K562 (cell line): ENCODE measurements at regions not wholly inside any gene's neighbourhood (a gene's known extent, or its start where the extent isn't known, plus 50 kb on each side); places are given as distances from the start of the nearest gene placed in this dataset.

Experiments
- ATAC-seq: fragments of 200-7000 bp; cut with Tn5 transposase; 3 replicates; pipeline ENCODE4 v1.9.1; 2020; ENCODE audit warnings: moderate library complexity
- BruUV-seq: library from RNA; stranded (reverse); fragments of 400-500 nt; replicated peaks from 2 replicates; lab custom pipeline; 2021; lab: Mats Ljungman, UMichigan
- CTCF ChIA-PET: fragments of 300-600 bp; formaldehyde crosslinking; extraction: SDS; loops from one replicate; lab custom pipeline; 2021; ENCODE audit warnings: low intra/inter-chr PET ratio; lab: Yijun Ruan, JAX
- POLR2A ChIA-PET: fragments of 300-600, 350-650 bp; sonication (Branson Sonifier 250); formaldehyde crosslinking; extraction: SDS; loops from one replicate; lab custom pipeline; 2021; ENCODE audit warnings: antibody characterized with exemption, inconsistent platforms; lab: Yijun Ruan, JAX
- DNase-seq, 4 experiments: peaks; one replicate each; pipeline versions ENCODE4 v3.0.0 to v3.0.0-alpha.2; 2011 to 2018; ENCODE audit warnings: low spot score in 3 of 4, mixed read lengths in 3 of 4; ENCODE audit errors: extremely low read depth in 1 of 4
- FAIRE-seq: peaks from 2 replicates; lab custom pipeline; 2011; peaks lifted over from hg19 to GRCh38; lab: Jason Lieb, UNC
- H2AFZ ChIP-seq: 2 replicates; pipeline ENCODE4 v1.6.0; 2011; ENCODE audit warnings: low read depth, low read length, control low read depth, inconsistent platforms
- H3K27ac ChIP-seq: fragments of 200-600 bp; 3 replicates; pipeline ENCODE4 v1.8.0; 2011; ENCODE audit warnings: low read depth, mild to moderate bottlenecking, control low read depth, inconsistent platforms, low read length, moderate library complexity, mixed read lengths; ENCODE audit errors: extremely low read depth
- H3K27me3 ChIP-seq, 2 experiments: fragments of 300-600 bp in 1 of 2; 2 replicates in 1 of 2; 3 replicates in 1 of 2; pipeline versions ENCODE4 v1.6.0 to v1.8.0; 2011; ENCODE audit warnings: inconsistent platforms in 2 of 2, low read length in 2 of 2, mild to moderate bottlenecking in 1 of 2, mixed read lengths in 1 of 2, moderate library complexity in 1 of 2; ENCODE audit not compliant: control insufficient read depth in 2 of 2, insufficient read depth in 2 of 2
- H3K36me3 ChIP-seq: fragments of 300-600 bp; 3 replicates; pipeline ENCODE4 v1.8.0; 2011; ENCODE audit warnings: mild to moderate bottlenecking, low read length, inconsistent platforms; ENCODE audit not compliant: control insufficient read depth, insufficient read depth
- H3K4me1 ChIP-seq, 2 experiments: fragments of 200-600 bp in 1 of 2; replicated peaks in 1 of 2; 2 replicates in 1 of 2; 3 replicates in 1 of 2; pipeline versions ENCODE4 v1.5.1 to v1.8.0; 2011; ENCODE audit warnings: inconsistent platforms in 2 of 2, low read length in 2 of 2, mild to moderate bottlenecking in 1 of 2, mixed read lengths in 1 of 2, moderate library complexity in 1 of 2; ENCODE audit not compliant: control insufficient read depth in 2 of 2, insufficient read depth in 2 of 2
- H3K4me2 ChIP-seq: 2 replicates; pipeline ENCODE4 v1.6.1; 2011; ENCODE audit warnings: low read length, control low read depth, inconsistent platforms, mixed read lengths; ENCODE audit not compliant: insufficient read depth
- H3K4me3 ChIP-seq: fragments of 200-600 bp; sonication (generic), shearing (Covaris generic); 2 replicates; pipeline ENCODE4 v1.5.1; 2016; ENCODE audit warnings: control low read depth, inconsistent platforms
- H3K79me2 ChIP-seq: fragments of 200-600 bp; 3 replicates; pipeline ENCODE4 v1.8.0; 2011; ENCODE audit warnings: low read length, inconsistent platforms; ENCODE audit not compliant: control insufficient read depth, insufficient read depth
- H3K9ac ChIP-seq, 2 experiments: 2 replicates each; pipeline versions ENCODE4 v1.6.0 to v1.6.1; 2011; ENCODE audit warnings: low read depth in 2 of 2, low read length in 2 of 2, control low read depth in 1 of 2, inconsistent platforms in 1 of 2, mild to moderate bottlenecking in 1 of 2, mixed read lengths in 1 of 2; ENCODE audit not compliant: insufficient read depth in 1 of 2
- H3K9me1 ChIP-seq: one replicate; pipeline ENCODE4 v1.6.0; 2011; ENCODE audit warnings: inconsistent platforms, mild to moderate bottlenecking, low read length, moderate library complexity; ENCODE audit not compliant: control insufficient read depth, insufficient read depth
- H3K9me3 ChIP-seq: replicated peaks from 2 replicates; pipeline ENCODE4 v1.5.1; 2011; ENCODE audit warnings: low read depth, low read length, inconsistent platforms; ENCODE audit not compliant: control insufficient read depth, insufficient read depth
- H4K20me1 ChIP-seq: replicated peaks from 2 replicates; pipeline ENCODE4 v1.6.1; 2011; ENCODE audit warnings: low read length, inconsistent platforms, mixed read lengths; ENCODE audit not compliant: control insufficient read depth, insufficient read depth
- ATF3 ChIP-seq, 2 experiments: fragments of 450-650 bp in 1 of 2; sonication (generic) in 1 of 2; formaldehyde crosslinking in 1 of 2; IDR thresholded peaks in 1 of 2; conservative IDR thresholded peaks in 1 of 2; 2 replicates each; pipeline versions ENCODE4 v1.6.1 to v1.8.1; 2016 to 2023; ENCODE audit warnings: mild to moderate bottlenecking in 2 of 2, moderate library complexity in 2 of 2, inconsistent platforms in 1 of 2, missing genetic modification reagents in 1 of 2
- DDX20 ChIP-seq: fragments of 450-650 bp; IDR thresholded peaks from 2 replicates; pipeline ENCODE4 v1.6.1; 2016; ENCODE audit warnings: missing genetic modification characterization, low read depth, mild to moderate bottlenecking, missing compliant biosample characterization, moderate library complexity
- HIVEP1 ChIP-seq: fragments of 250-450 bp; sonication (Bioruptor Pico); IDR thresholded peaks from 2 replicates; pipeline ENCODE4 v1.4.0; 2020; ENCODE audit warnings: mild to moderate bottlenecking
- KAT8 ChIP-seq: fragments of 450-650 bp; IDR thresholded peaks from 2 replicates; pipeline ENCODE4 v1.6.1; 2016; ENCODE audit warnings: low read depth, mild to moderate bottlenecking
- MEIS2 ChIP-seq: fragments of 450-650 bp; IDR thresholded peaks from 2 replicates; pipeline ENCODE4 v1.6.1; 2014; ENCODE audit warnings: mild to moderate bottlenecking; ENCODE audit not compliant: partially characterized antibody
- NR2C1 ChIP-seq, 2 experiments: fragments of 450-650 bp; IDR thresholded peaks; 2 replicates each; pipeline ENCODE4 v1.6.1; 2017; ENCODE audit warnings: mild to moderate bottlenecking in 2 of 2, antibody characterized with exemption in 1 of 2, inconsistent platforms in 1 of 2, missing compliant biosample characterization in 1 of 2, missing genetic modification characterization in 1 of 2
- RBBP5 ChIP-seq: fragments of 200-600 bp; sonication (generic); IDR thresholded peaks from 2 replicates; pipeline ENCODE4 v1.6.1; 2012; ENCODE audit warnings: borderline replicate concordance, mild to moderate bottlenecking, low read length, control low read depth, inconsistent platforms; ENCODE audit not compliant: insufficient read depth, poor library complexity, severe bottlenecking
- RBM22 ChIP-seq: fragments of 200-400 bp; formaldehyde crosslinking; IDR thresholded peaks from 2 replicates; pipeline ENCODE4 v1.6.1; 2018; ENCODE audit warnings: low read length, low read depth; ENCODE audit not compliant: poor library complexity, severe bottlenecking
- RCOR1 ChIP-seq, 2 experiments: IDR thresholded peaks; 2 replicates each; pipeline ENCODE4 v1.6.1; 2012; ENCODE audit warnings: low read depth in 2 of 2, low read length in 2 of 2, borderline replicate concordance in 1 of 2, improper control_type of control experiment in 1 of 2
- SETDB1 ChIP-seq: IDR thresholded peaks from one replicate; pipeline ENCODE4 v1.6.1; 2012; ENCODE audit warnings: low read length, control low read depth, inconsistent platforms
- SOX6 ChIP-seq: fragments of 450-650 bp; IDR thresholded peaks from 2 replicates; pipeline ENCODE4 v1.6.1; 2014; ENCODE audit warnings: mild to moderate bottlenecking
- SRSF9 ChIP-seq: fragments of 200-400 bp; formaldehyde crosslinking; IDR thresholded peaks from 2 replicates; pipeline ENCODE4 v1.6.1; 2017; ENCODE audit warnings: low read depth, low read length, borderline replicate concordance
- ZBTB17 ChIP-seq: fragments of 450-650 bp; formaldehyde crosslinking; IDR thresholded peaks from 2 replicates; pipeline ENCODE4 v1.4.0; 2020; ENCODE audit warnings: mild to moderate bottlenecking
- ZNF212 ChIP-seq: fragments of 450-650 bp; formaldehyde crosslinking; IDR thresholded peaks from 2 replicates; pipeline ENCODE4 v1.4.0; 2020; ENCODE audit warnings: mild to moderate bottlenecking
- ZNF274 ChIP-seq: IDR thresholded peaks from 2 replicates; pipeline ENCODE4 v1.6.1; 2011; ENCODE audit warnings: low read depth, mild to moderate bottlenecking, low read length, moderate library complexity, borderline replicate concordance
- ZNF764 ChIP-seq: fragments of 250-450 bp; sonication (Bioruptor Pico); IDR thresholded peaks from 2 replicates; pipeline ENCODE4 v1.4.0; 2020; ENCODE audit warnings: low read depth, mild to moderate bottlenecking, moderate library complexity
- ZNF77 ChIP-seq: fragments of 250-450 bp; sonication (Bioruptor Pico); IDR thresholded peaks from 2 replicates; pipeline ENCODE4 v1.5.0; 2020
- in situ Hi-C: fragments of 300-500 bp; cut with MboI; formaldehyde crosslinking; loops from 4 replicates; pipeline ENCODE4 v1.15.0; 2018; ENCODE audit warnings: inconsistent platforms, mixed read lengths
- intact Hi-C: fragments of 100-400 bp; cut with micrococcal nuclease; formaldehyde crosslinking; loops from 2 replicates; pipeline ENCODE4 v1.14.2; 2022
- TF ChIP-seq, protein P1 (sequence below): fragments of 450-650 bp; conservative IDR thresholded peaks from 2 replicates; pipeline ENCODE4 v1.6.1; 2016; ENCODE audit warnings: missing genetic modification characterization, low read depth, mild to moderate bottlenecking, missing compliant biosample characterization, moderate library complexity

GRCh38 chr21:23099185-23099584 is 2101.0 kb downstream of the NCAM2 start:
- no peaks in the 10 kb centered on the region for H3K27me3 ChIP-seq
- no peak overlapping the region for H3K4me3 ChIP-seq
- ChIA-PET POLR2A (no interaction called here), CTCF (no interaction called here)
- no TSS peak for BruUV-seq
- H3K9me3 ChIP-seq = no peaks in the 10 kb centered on the region; the same call in 1 of the 2 replicates
- FAIRE-seq = no peak
- no peak overlapping the region for H3K9ac ChIP-seq
- H3K79me2 ChIP-seq = no peaks in the 10 kb centered on the region
- in situ Hi-C loops = no loop called here
- no peaks in the 10 kb centered on the region for H3K36me3 ChIP-seq
- no peak for ATAC-seq
- no peak overlapping the region for H2AFZ ChIP-seq
- H4K20me1 ChIP-seq = no peaks in the 10 kb centered on the region
- no peaks in the 10 kb centered on the region for H3K4me1 ChIP-seq
- no peak overlapping the region for H3K4me2 ChIP-seq
- TF ChIP-seq HIVEP1 (CRISPR knock-in tag) (no peak), MEIS2 (no peak), SRSF9 (no peak), ZNF77 (CRISPR knock-in tag) (no peak), RCOR1 (IDR thresholded peaks at IDR 0.05; ENCODE audit: borderline replicate concordance in 1 of 2, low read depth in 2 of 2, low read length in 2 of 2) (no peak), SETDB1 (no peak), ZNF274 (no peak), ZNF764 (CRISPR knock-in tag) (no peak), DDX20 (no peak), RBM22 (no peak), NR2C1 (IDR thresholded peaks at IDR 0.05) (no peak), NR2C1 (tag; IDR thresholded peaks at IDR 0.05) (no peak), RBBP5 (no peak), SOX6 (no peak), KAT8 (no peak), ATF3 (IDR thresholded peaks at IDR 0.05) (no peak), ATF3 (CRISPR knock-in tag; conservative IDR thresholded peaks at IDR 0.05) (no peak), ZBTB17 (no peak), ZNF212 (CRISPR knock-in tag) (no peak)
- TF ChIP-seq, protein P1, sequence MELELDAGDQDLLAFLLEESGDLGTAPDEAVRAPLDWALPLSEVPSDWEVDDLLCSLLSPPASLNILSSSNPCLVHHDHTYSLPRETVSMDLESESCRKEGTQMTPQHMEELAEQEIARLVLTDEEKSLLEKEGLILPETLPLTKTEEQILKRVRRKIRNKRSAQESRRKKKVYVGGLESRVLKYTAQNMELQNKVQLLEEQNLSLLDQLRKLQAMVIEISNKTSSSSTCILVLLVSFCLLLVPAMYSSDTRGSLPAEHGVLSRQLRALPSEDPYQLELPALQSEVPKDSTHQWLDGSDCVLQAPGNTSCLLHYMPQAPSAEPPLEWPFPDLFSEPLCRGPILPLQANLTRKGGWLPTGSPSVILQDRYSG (tag) = no peak
- TF ChIP-seq, all 486 proteins: peak for 0
- intact Hi-C loops = no loop called here
- no peaks in the 10 kb centered on the region for H3K9me1 ChIP-seq
- no peak overlapping the region for H3K27ac ChIP-seq
- no peak for DNase-seq
